GM12872 (cell line): ENCODE measurements at regions not wholly inside any gene's neighbourhood (a gene's known extent, or its start where the extent isn't known, plus 50 kb on each side); places are given as distances from the start of the nearest gene placed in this dataset.

Source experiments
- TF ChIP-seq, protein P1 (sequence below): IDR thresholded peaks from 3 replicates; pipeline ENCODE4 v1.5.1; 2011; ENCODE audit warnings: low read depth, mild to moderate bottlenecking, low read length, moderate library complexity; ENCODE audit not compliant: insufficient read depth

DNA sequence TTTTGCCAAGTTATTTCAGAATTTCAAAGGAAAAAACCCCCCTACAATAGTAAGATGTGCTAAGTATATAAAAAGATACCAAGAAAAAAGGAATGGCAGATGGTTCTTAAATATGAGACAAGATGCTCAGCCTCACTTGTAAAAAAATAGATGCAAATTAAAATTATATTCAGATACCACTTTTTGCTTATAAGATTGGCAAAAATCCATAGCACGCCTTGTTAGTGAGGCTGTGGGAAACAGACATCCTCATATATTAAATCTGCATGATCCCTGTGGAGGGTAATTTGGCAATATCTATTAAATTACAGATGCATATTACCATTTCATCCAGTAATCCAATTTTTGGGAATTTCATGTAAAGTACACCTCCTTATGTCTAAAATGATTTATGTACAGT, 62.5 kb upstream of the PDHA1 start:
- TF ChIP-seq, protein P1, sequence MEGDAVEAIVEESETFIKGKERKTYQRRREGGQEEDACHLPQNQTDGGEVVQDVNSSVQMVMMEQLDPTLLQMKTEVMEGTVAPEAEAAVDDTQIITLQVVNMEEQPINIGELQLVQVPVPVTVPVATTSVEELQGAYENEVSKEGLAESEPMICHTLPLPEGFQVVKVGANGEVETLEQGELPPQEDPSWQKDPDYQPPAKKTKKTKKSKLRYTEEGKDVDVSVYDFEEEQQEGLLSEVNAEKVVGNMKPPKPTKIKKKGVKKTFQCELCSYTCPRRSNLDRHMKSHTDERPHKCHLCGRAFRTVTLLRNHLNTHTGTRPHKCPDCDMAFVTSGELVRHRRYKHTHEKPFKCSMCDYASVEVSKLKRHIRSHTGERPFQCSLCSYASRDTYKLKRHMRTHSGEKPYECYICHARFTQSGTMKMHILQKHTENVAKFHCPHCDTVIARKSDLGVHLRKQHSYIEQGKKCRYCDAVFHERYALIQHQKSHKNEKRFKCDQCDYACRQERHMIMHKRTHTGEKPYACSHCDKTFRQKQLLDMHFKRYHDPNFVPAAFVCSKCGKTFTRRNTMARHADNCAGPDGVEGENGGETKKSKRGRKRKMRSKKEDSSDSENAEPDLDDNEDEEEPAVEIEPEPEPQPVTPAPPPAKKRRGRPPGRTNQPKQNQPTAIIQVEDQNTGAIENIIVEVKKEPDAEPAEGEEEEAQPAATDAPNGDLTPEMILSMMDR: no peak

GRCh38 chrX:19283597-19284339, 60.0 kb upstream of the PDHA1 start:
- TF ChIP-seq, protein P1: no peak

DNA sequence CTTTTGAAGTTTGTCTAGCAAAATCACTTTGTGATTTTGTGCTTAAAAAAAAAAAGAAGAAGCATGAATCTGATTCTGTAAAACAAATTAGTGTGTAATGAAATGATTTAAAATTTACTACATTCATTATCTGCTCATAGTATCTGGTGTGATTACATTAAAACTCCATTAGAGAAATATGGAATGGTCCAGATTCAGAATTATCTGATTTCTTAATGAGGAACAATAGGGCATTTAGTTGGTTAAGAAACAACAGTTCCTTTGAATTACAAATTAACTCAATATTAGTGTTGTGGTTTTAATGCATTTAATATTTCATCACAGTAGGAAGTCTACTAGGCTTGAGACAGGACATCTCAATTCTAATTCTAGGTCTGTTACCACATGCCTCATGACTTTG, 57.9 kb upstream of the PDHA1 start:
- TF ChIP-seq, protein P1: no peak

GRCh38 chrX:19291086-19291485, 52.6 kb upstream of the PDHA1 start:
- TF ChIP-seq, protein P1: no peak

DNA sequence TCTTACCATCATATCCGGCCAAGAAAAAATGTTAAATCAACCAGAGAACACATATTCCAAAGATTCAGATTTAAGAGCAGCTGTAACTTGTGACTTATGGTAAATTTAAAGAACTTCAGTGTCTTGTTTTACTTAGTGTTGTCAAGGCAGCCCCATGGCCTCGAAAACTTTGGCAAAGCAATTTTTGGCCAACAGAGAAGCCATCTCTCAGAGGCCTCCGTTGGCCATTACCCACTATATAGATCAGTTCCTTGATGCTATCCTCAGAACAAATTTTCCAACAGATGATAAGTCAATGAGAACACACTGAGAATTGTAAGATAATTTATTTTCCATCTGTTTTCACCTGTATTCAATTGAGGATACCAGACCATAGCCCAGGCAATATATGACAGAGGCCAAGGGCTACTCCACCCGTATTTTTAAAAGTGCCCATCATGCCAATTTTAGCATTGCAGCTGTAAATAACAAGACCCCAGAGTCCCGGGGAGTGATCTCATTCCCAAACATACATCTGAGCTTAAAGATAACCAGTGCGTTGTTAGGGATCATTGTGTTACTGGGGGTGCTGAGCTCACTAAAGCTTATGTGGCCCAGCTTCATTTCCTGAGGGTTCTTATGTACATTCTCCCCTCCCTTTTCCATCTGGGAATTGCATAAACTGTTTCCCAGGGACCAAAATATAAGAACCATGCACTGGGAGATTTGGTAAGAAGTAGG, 50.0 kb upstream of the PDHA1 start:
- TF ChIP-seq, protein P1: no peak
